ENCODE measurements at regions not wholly inside any gene's neighbourhood (a gene's known extent, or its start where the extent isn't known, plus 50 kb on each side); places are given as distances from the start of the nearest gene placed in this dataset.

GRCh38 chr4:164462471-164462870 is 291.5 kb upstream of the SMIM31 start:
- H3K23ac ChIP-seq (ENCODE audit: insufficient read length, low read depth, low read length): no peak overlapping the region
- no peaks in the 10 kb centered on the region for H3K79me1 ChIP-seq (ENCODE audit: insufficient read depth, low read depth, low read length, poor library complexity, severe bottlenecking)
- no peak overlapping the region for H4K91ac ChIP-seq (ENCODE audit: insufficient read length, low read depth, low read length)
- Mint-ChIP-seq H3K9me3 (peaks cover 0 to 3% of the 10 kb centered on the region in 2 experiments; a peak in 2 of 5 replicates), H3K36me3 (ENCODE audit: insufficient read depth in 1 of 3, low read depth in 3 of 3) (peaks cover 0 to 2% (median 0%) of the 10 kb centered on the region in 3 experiments; a peak in 3 of 7 replicates), H3K27ac (no peak overlapping the region), H3K4me3 (no peak overlapping the region), H3K4me1 (peaks cover 5% of the 10 kb centered on the region in 2 experiments; a peak in 3 of 4 replicates), H3K27me3 (ENCODE audit: low read depth) (no peaks in the 10 kb centered on the region)
- no peaks in the 10 kb centered on the region for H3K9me3 ChIP-seq (ENCODE audit: control insufficient read depth, low read depth, low read length)
- H2BK20ac ChIP-seq (ENCODE audit: low read depth, low read length, poor library complexity, severe bottlenecking): no peak overlapping the region
- no peaks in the 10 kb centered on the region for H3K27me3 ChIP-seq (ENCODE audit: insufficient read depth, low read length)
- H3K23me2 ChIP-seq (ENCODE audit: insufficient read length, low read depth, low read length, poor library complexity, severe bottlenecking): no peaks in the 10 kb centered on the region
- no peak overlapping the region for H2AFZ ChIP-seq (ENCODE audit: low read length)
- H2BK120ac ChIP-seq (ENCODE audit: low read depth, low read length, poor library complexity, severe bottlenecking): no peak overlapping the region
- H3K4me2 ChIP-seq (ENCODE audit: insufficient read depth, insufficient read length, low read length): no peak overlapping the region
- no peak overlapping the region for H3K27ac ChIP-seq (ENCODE audit: insufficient read length, low read depth, low read length)
- no peak overlapping the region for H3K18ac ChIP-seq (ENCODE audit: insufficient read length, low read depth, low read length)
- H2AK5ac ChIP-seq (ENCODE audit: insufficient read length, low read length): no peak overlapping the region
- no peak overlapping the region for H2BK5ac ChIP-seq (ENCODE audit: insufficient read length, low read length)
- no peak for TF ChIP-seq CTCF (conservative IDR thresholded peaks at IDR 0.05)
- no peak overlapping the region for H3K14ac ChIP-seq (ENCODE audit: insufficient read depth, low read length)
- no peak overlapping the region for H4K8ac ChIP-seq (replicated peaks; ENCODE audit: insufficient read length, low read depth, low read length)
- no peak for DNase-seq
- no peak overlapping the region for H3K56ac ChIP-seq (ENCODE audit: insufficient read length, low read depth, low read length)
- H3K79me2 ChIP-seq (ENCODE audit: insufficient read depth, low read length): no peaks in the 10 kb centered on the region
- H4K20me1 ChIP-seq (ENCODE audit: control insufficient read depth, insufficient read depth, insufficient read length): no peaks in the 10 kb centered on the region
- H3K9ac ChIP-seq (ENCODE audit: extremely low read depth, insufficient read length, low read length): no peak overlapping the region
- no peaks in the 10 kb centered on the region for H3K4me1 ChIP-seq (ENCODE audit: insufficient read depth, low read length)
- no peak overlapping the region for H2BK12ac ChIP-seq (ENCODE audit: insufficient read length, low read depth, low read length)
- H3K4ac ChIP-seq (ENCODE audit: low read depth, low read length): no peak overlapping the region
- H3T11ph ChIP-seq (ENCODE audit: low read length): no peak overlapping the region
- no peak overlapping the region for H2BK15ac ChIP-seq (ENCODE audit: low read depth, low read length)
- no peak overlapping the region for H4K5ac ChIP-seq (ENCODE audit: insufficient read length, low read depth, low read length)
